Karpas-422 (cell line): ENCODE measurements at regions not wholly inside any gene's neighbourhood (a gene's known extent, or its start where the extent isn't known, plus 50 kb on each side); places are given as distances from the start of the nearest gene placed in this dataset.

ENCODE experiments used
- DNase-seq: peaks from one replicate; pipeline ENCODE4 v3.0.0-alpha.2; 2015
- H2AFZ ChIP-seq: fragments of 200-600 bp; sonication (generic); 2 replicates; pipeline ENCODE4 v1.6.1; 2014; ENCODE audit warnings: antibody characterized with exemption, low read length, mixed read lengths
- H3K27ac ChIP-seq: fragments of 200-600 bp; sonication (generic); 2 replicates; pipeline ENCODE4 v1.5.1; 2014; ENCODE audit warnings: mild to moderate bottlenecking, low read length, moderate library complexity
- H3K27me3 ChIP-seq: fragments of 200-600 bp; sonication (generic); 2 replicates; pipeline ENCODE4 v1.6.1; 2014; ENCODE audit warnings: low read length, mixed read lengths
- H3K36me3 ChIP-seq: fragments of 200-600 bp; sonication (generic); 2 replicates; pipeline ENCODE4 v1.6.1; 2014; ENCODE audit warnings: low read length, mixed read lengths; ENCODE audit not compliant: insufficient read depth
- H3K4me1 ChIP-seq: fragments of 200-600 bp; sonication (generic); 2 replicates; pipeline ENCODE4 v1.6.1; 2014; ENCODE audit warnings: mild to moderate bottlenecking, low read length, mixed read lengths
- H3K4me2 ChIP-seq: fragments of 200-600 bp; sonication (generic); 2 replicates; pipeline ENCODE4 v1.6.1; 2014; ENCODE audit warnings: low read length, low read depth, mild to moderate bottlenecking; ENCODE audit not compliant: poor library complexity, severe bottlenecking
- H3K4me3 ChIP-seq: fragments of 200-600 bp; sonication (generic); 2 replicates; pipeline ENCODE4 v1.5.1; 2014; ENCODE audit warnings: mild to moderate bottlenecking, antibody characterized with exemption, low read length, mixed read lengths
- H3K79me2 ChIP-seq: fragments of 200-600 bp; sonication (generic); 2 replicates; pipeline ENCODE4 v1.6.1; 2014; ENCODE audit warnings: mild to moderate bottlenecking, low read length, mixed read lengths
- H3K9ac ChIP-seq: fragments of 200-600 bp; sonication (generic); 2 replicates; pipeline ENCODE4 v1.6.0; 2014; ENCODE audit warnings: low read length
- H3K9me2 ChIP-seq: fragments of 200-600 bp; sonication (generic), shearing (Covaris generic); replicated peaks from 2 replicates; pipeline ENCODE4 v1.6.0; 2014; ENCODE audit warnings: mild to moderate bottlenecking, low read length, moderate library complexity; ENCODE audit not compliant: insufficient read depth
- H3K9me3 ChIP-seq: fragments of 300-700, 200-600 bp; sonication (generic); 2 replicates; pipeline ENCODE4 v1.6.1; 2014; ENCODE audit warnings: low read length, mixed read lengths
- H4K20me1 ChIP-seq: fragments of 200-600 bp; sonication (generic); 2 replicates; pipeline ENCODE4 v1.6.1; 2014; ENCODE audit warnings: mild to moderate bottlenecking, antibody characterized with exemption, low read length, low read depth; ENCODE audit not compliant: insufficient read depth

DNA sequence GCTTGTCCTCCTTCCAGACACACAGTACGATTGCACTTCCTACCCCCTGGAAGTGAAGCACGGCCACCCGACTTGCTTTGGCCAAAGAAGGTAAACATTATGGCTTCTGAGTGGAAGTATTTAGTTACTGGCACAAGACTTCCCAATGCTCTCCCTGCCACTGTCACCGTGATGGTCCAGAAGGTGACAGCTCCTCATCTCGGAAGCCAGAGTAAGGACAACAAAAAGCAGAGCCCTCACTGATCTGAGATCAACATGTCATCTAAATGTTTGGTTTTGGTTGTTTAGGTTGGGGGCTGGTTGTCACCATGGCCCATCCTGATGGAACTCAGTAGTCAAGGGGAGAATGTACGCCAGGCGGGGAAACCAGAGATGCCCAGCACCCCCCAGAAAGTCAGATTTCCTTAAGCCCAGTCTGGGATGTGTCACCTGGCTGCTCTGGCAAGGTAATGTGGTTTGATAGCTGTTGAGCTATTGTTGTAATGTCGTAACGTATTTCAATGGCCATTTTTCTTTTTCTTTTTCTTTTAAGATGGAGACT, 170.1 kb upstream of the ZNF536 start:
- no peak overlapping the region for H3K9ac ChIP-seq
- H3K9me2 ChIP-seq, result no peaks in the 10 kb centered on the region
- no peaks in the 10 kb centered on the region for H4K20me1 ChIP-seq
- peaks cover under 1% of the 10 kb centered on the region; the same call in 1 of the 2 replicates for H3K4me1 ChIP-seq
- no peak overlapping the region for H3K27ac ChIP-seq
- peak; percentile 25 for DNase-seq
- H3K27me3 ChIP-seq, result no peaks in the 10 kb centered on the region; the same call in 1 of the 2 replicates
- H3K79me2 ChIP-seq, result no peaks in the 10 kb centered on the region
- H2AFZ ChIP-seq, result no peak overlapping the region
- H3K4me3 ChIP-seq, result no peak overlapping the region
- H3K9me3 ChIP-seq, result no peaks in the 10 kb centered on the region
- H3K4me2 ChIP-seq, result no peak overlapping the region
- no peaks in the 10 kb centered on the region for H3K36me3 ChIP-seq

DNA sequence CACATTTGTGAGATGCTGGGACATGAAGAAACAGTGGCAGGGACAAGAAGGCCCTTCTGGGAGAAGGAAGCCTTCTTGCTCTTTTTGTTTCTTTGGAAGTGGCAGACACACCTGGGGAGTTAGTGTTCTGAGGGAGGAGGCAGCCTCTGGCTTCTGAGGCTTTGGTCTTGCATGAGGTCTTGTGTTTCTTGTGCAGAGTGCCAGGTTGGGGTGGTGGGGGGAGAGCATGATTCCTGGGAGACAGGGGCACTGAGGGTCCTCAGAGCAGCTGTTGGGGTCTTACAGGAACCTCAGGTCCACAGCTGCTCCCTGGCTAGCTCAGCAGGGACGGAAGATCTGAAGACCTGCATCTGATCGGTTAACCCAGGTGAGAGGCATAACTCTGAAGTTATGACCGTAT, 167.5 kb upstream of the ZNF536 start:
- Histone ChIP-seq H3K4me1 (peaks cover 9% of the 10 kb centered on the region), H3K4me3 (no peak overlapping the region), H4K20me1 (no peaks in the 10 kb centered on the region), H3K4me2 (no peak overlapping the region), H3K9me2 (no peaks in the 10 kb centered on the region), H3K79me2 (no peaks in the 10 kb centered on the region), H3K27ac (no peak overlapping the region), H3K36me3 (no peaks in the 10 kb centered on the region), H2AFZ (no peak overlapping the region), H3K9ac (no peak overlapping the region), H3K9me3 (no peaks in the 10 kb centered on the region), H3K27me3 (no peaks in the 10 kb centered on the region)
- peak; percentile 31 for DNase-seq

DNA sequence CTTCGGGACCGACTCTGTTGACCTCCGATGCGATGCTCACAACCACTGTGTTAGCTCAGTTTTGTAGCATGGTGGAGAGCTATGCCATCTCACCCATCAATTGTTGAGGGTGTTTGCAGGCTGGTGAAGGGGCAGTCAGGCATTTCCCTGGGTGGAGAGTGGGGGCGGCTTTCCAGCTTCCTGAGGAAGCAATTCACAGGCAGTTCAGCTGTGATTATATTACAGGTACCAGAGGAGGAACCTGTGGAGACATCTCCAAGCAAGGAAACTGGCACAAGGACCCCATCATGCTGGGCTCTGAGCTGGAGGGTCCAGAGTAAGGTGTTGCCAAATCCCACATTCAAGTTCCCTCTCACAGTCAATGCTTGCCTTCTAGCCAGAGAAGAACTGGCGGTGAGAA, 166.0 kb upstream of the ZNF536 start:
- H4K20me1 ChIP-seq, result no peaks in the 10 kb centered on the region
- DNase-seq, result no peak
- no peak overlapping the region for H2AFZ ChIP-seq
- no peak overlapping the region for H3K27ac ChIP-seq
- H3K4me2 ChIP-seq, result no peak overlapping the region
- no peaks in the 10 kb centered on the region for H3K9me3 ChIP-seq
- no peak overlapping the region for H3K9ac ChIP-seq
- H3K4me3 ChIP-seq, result no peak overlapping the region
- no peaks in the 10 kb centered on the region for H3K36me3 ChIP-seq
- H3K79me2 ChIP-seq, result no peaks in the 10 kb centered on the region
- peaks cover 19% of the 10 kb centered on the region for H3K4me1 ChIP-seq
- no peaks in the 10 kb centered on the region for H3K9me2 ChIP-seq
- no peaks in the 10 kb centered on the region for H3K27me3 ChIP-seq

- DNase-seq, result peak; percentile 40
- H3K79me2 ChIP-seq, result no peaks in the 10 kb centered on the region
- H3K36me3 ChIP-seq, result no peaks in the 10 kb centered on the region
- no peaks in the 10 kb centered on the region for H4K20me1 ChIP-seq
- no peak overlapping the region for H3K4me2 ChIP-seq
- H3K27me3 ChIP-seq, result no peaks in the 10 kb centered on the region
- no peaks in the 10 kb centered on the region for H3K9me3 ChIP-seq
- no peaks in the 10 kb centered on the region for H3K9me2 ChIP-seq
- H3K27ac ChIP-seq, result no peak overlapping the region
- H3K4me3 ChIP-seq, result no peak overlapping the region
- H2AFZ ChIP-seq, result no peak overlapping the region
- H3K4me1 ChIP-seq, result peaks cover 19% of the 10 kb centered on the region
- no peak overlapping the region for H3K9ac ChIP-seq
Observed at GRCh38 chr19:30207357-30207756, 164.8 kb upstream of the ZNF536 start.

- H4K20me1 ChIP-seq, result no peaks in the 10 kb centered on the region
- H3K27ac ChIP-seq, result no peak overlapping the region
- H3K9ac ChIP-seq, result no peak overlapping the region
- H3K9me3 ChIP-seq, result no peaks in the 10 kb centered on the region
- H3K9me2 ChIP-seq, result no peaks in the 10 kb centered on the region
- no peak overlapping the region for H3K4me2 ChIP-seq
- DNase-seq, result peak; percentile 34
- no peak overlapping the region for H3K4me3 ChIP-seq
- H3K79me2 ChIP-seq, result no peaks in the 10 kb centered on the region
- no peaks in the 10 kb centered on the region for H3K27me3 ChIP-seq
- no peak overlapping the region for H2AFZ ChIP-seq
- peaks cover 19% of the 10 kb centered on the region for H3K4me1 ChIP-seq
- H3K36me3 ChIP-seq, result no peaks in the 10 kb centered on the region
Observed at GRCh38 chr19:30208436-30209060, 163.6 kb upstream of the ZNF536 start.

- no peaks in the 10 kb centered on the region for H3K27me3 ChIP-seq
- no peaks in the 10 kb centered on the region for H3K9me3 ChIP-seq
- DNase-seq, result peak; percentile 45
- no peak overlapping the region for H3K27ac ChIP-seq
- no peaks in the 10 kb centered on the region for H3K79me2 ChIP-seq
- 0 out of 2 replicates have a peak overlapping the region, but pooled peaks have one; percentile 5 for H2AFZ ChIP-seq
- no peak overlapping the region for H3K4me2 ChIP-seq
- H3K9me2 ChIP-seq, result no peaks in the 10 kb centered on the region
- H3K36me3 ChIP-seq, result no peaks in the 10 kb centered on the region
- H3K9ac ChIP-seq, result no peak overlapping the region
- H4K20me1 ChIP-seq, result no peaks in the 10 kb centered on the region
- H3K4me1 ChIP-seq, result peaks cover 26% of the 10 kb centered on the region
- H3K4me3 ChIP-seq, result no peak overlapping the region
Observed at GRCh38 chr19:30209617-30210600, 162.3 kb upstream of the ZNF536 start.

GRCh38 chr19:30212574-30212973, 159.6 kb upstream of the ZNF536 start:
- H3K9me2 ChIP-seq, result no peaks in the 10 kb centered on the region

DNA sequence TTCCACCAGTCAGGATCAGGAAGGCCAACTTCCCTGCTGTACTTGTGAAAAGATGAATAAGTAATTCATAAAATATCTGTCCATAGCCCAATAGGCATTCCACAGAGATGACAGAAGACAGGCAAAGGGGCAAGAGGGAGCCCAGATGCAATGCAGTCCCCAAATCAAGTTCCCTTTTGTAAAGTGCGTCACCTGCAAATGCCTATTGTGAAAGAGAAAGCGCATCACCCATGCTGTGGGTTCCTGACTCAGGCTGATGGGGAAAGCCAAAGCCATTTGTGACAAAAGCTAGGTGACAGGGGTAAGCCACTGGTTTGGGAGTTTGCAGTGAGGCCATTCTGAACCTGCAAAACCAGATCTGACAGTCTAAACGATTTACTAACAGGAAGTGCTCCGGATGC, 157.5 kb upstream of the ZNF536 start:
- H3K27ac ChIP-seq, result peak overlapping the region; percentile 13; the same call in 1 of the 2 replicates
- H3K27me3 ChIP-seq, result no peaks in the 10 kb centered on the region
- H2AFZ ChIP-seq, result peak overlapping the region; percentile 76
- no peaks in the 10 kb centered on the region for H3K36me3 ChIP-seq
- H3K9me2 ChIP-seq, result no peaks in the 10 kb centered on the region
- H3K4me2 ChIP-seq, result peak overlapping the region; percentile 57
- peak overlapping the region; percentile 29; the same call in 1 of the 2 replicates for H3K4me3 ChIP-seq
- peaks cover 65% of the 10 kb centered on the region for H3K4me1 ChIP-seq
- H3K79me2 ChIP-seq, result no peaks in the 10 kb centered on the region
- no peaks in the 10 kb centered on the region for H4K20me1 ChIP-seq
- H3K9ac ChIP-seq, result peak overlapping the region; percentile 42
- DNase-seq, result peak; percentile 73
- H3K9me3 ChIP-seq, result no peaks in the 10 kb centered on the region

More at GRCh38 chr19:30212574-30212973, 159.6 kb upstream of the ZNF536 start:
- no peaks in the 10 kb centered on the region for H4K20me1 ChIP-seq
- H3K9ac ChIP-seq, result no peak overlapping the region
- H3K4me1 ChIP-seq, result peaks cover 49% of the 10 kb centered on the region
- H3K4me2 ChIP-seq, result no peak overlapping the region
- DNase-seq, result no peak
- H3K27me3 ChIP-seq, result no peaks in the 10 kb centered on the region
- no peak overlapping the region for H2AFZ ChIP-seq
- H3K27ac ChIP-seq, result no peak overlapping the region
- no peaks in the 10 kb centered on the region for H3K36me3 ChIP-seq
- H3K4me3 ChIP-seq, result no peak overlapping the region
- H3K9me3 ChIP-seq, result no peaks in the 10 kb centered on the region
- no peaks in the 10 kb centered on the region for H3K79me2 ChIP-seq
